Fibroblast of lung (primary cell): ENCODE measurements at regions not wholly inside any gene's neighbourhood (a gene's known extent, or its start where the extent isn't known, plus 50 kb on each side); places are given as distances from the start of the nearest gene placed in this dataset.

ENCODE experiments used
- DNase-seq, 2 donors: peaks; one replicate each; pipeline versions ENCODE4 v3.0.0 to v3.0.0-alpha.2; 2010; ENCODE audit warnings: low read depth in 2 of 2
- H2AFZ ChIP-seq: 2 replicates; pipeline ENCODE4 v1.5.1; 2012; ENCODE audit warnings: low read length, control low read depth, inconsistent platforms
- H3K27ac ChIP-seq: 2 replicates; pipeline ENCODE4 v1.5.1; 2011; ENCODE audit warnings: low read length, control low read depth; ENCODE audit not compliant: insufficient read depth
- H3K27me3 ChIP-seq: 2 replicates; pipeline ENCODE4 v1.5.1; 2011; ENCODE audit warnings: mild to moderate bottlenecking, low read length; ENCODE audit not compliant: control insufficient read depth, insufficient read depth
- H3K36me3 ChIP-seq: 2 replicates; pipeline ENCODE4 v1.5.1; 2011; ENCODE audit warnings: low read length; ENCODE audit not compliant: control insufficient read depth, insufficient read depth
- H3K4me1 ChIP-seq: 2 replicates; pipeline ENCODE4 v1.5.1; 2011; ENCODE audit warnings: low read length; ENCODE audit not compliant: control insufficient read depth, insufficient read depth; ENCODE audit errors: extremely low read depth
- H3K4me2 ChIP-seq: 2 replicates; pipeline ENCODE4 v1.5.1; 2011; ENCODE audit warnings: low read length, control low read depth; ENCODE audit not compliant: insufficient read depth; ENCODE audit errors: extremely low read depth
- H3K4me3 ChIP-seq, 4 experiments: fragments of 200-600 bp in 1 of 4; sonication (generic) in 1 of 4; replicated peaks in 1 of 4; 2 replicates each; pipeline ENCODE4 v1.5.1; 2011 to 2016; ENCODE audit warnings: low read length in 4 of 4, low read depth in 3 of 4, mild to moderate bottlenecking in 3 of 4, control low read depth in 2 of 4, inconsistent platforms in 1 of 4, mixed read lengths in 1 of 4; ENCODE audit not compliant: insufficient read depth in 1 of 4; ENCODE audit errors: control extremely low read depth in 1 of 4
- H3K79me2 ChIP-seq: 2 replicates; pipeline ENCODE4 v1.5.1; 2012; ENCODE audit warnings: mild to moderate bottlenecking, low read length, inconsistent platforms; ENCODE audit not compliant: control insufficient read depth, insufficient read depth
- H3K9ac ChIP-seq: 2 replicates; pipeline ENCODE4 v1.5.1; 2011; ENCODE audit warnings: mild to moderate bottlenecking, low read length, control low read depth; ENCODE audit not compliant: insufficient read depth
- H3K9me3 ChIP-seq: 2 replicates; pipeline ENCODE4 v1.5.1; 2012; ENCODE audit warnings: low read depth, low read length; ENCODE audit not compliant: control insufficient read depth, insufficient read depth
- H4K20me1 ChIP-seq: 2 replicates; pipeline ENCODE4 v1.5.1; 2011; ENCODE audit warnings: low read length; ENCODE audit not compliant: control insufficient read depth, insufficient read depth; ENCODE audit errors: extremely low read depth
- EZH2 ChIP-seq: IDR thresholded peaks from 2 replicates; pipeline ENCODE4 v1.5.1; 2012; ENCODE audit warnings: low read length, control low read depth, mild to moderate bottlenecking; ENCODE audit errors: missing control alignments
- TF ChIP-seq, protein P1 (sequence below), 2 donors: IDR thresholded peaks in 1 of 2; conservative IDR thresholded peaks in 1 of 2; 1 replicate in 1 of 2; 2 replicates in 1 of 2; pipeline ENCODE4 v1.5.1; 2011 to 2012; ENCODE audit warnings: low read length in 2 of 2, control low read depth in 1 of 2, inconsistent platforms in 1 of 2, low read depth in 1 of 2, mild to moderate bottlenecking in 1 of 2

DNA sequence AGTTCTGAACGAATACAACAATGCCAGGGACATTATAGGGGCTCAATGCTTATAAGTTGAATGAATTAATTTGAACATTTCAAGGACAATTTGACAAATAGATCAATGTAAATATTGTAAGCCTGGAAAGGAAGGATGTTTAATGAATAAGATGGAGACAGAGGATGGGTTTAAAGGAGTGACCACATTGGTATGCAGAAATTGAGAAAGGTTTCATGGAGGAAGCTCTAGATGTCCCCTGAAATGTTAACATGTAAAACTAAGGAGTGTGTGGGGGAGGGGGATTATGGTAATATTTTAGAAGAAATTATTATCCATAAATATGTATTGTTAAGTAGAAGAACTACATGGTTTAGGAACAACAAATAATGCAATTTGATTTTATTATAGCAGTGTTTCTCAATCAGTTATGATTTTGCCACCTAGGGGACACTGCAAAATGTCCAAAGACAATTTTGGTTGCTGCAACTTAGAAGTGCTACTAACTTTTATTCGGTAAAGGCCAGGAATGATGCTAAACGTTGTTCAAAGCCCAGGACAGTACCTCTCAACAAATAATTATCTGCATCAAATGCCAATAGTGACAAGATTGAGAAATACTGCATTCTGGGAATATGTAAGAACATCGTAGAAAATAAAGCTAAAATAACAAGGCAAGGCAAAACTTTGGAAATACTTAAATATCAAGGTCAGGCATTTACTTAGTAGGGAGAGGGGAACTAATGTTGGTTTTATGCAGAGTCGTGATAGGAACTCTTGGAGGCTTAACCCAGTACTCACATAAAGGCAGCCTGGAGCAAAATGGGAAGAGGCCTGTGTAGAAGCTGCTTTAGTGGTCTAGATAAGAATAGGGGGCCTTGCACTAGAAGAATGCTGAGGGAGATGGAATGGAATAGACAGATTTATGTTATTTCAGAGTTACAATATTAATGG, 686.9 kb upstream of the CITED2 start:
- H3K4me3 ChIP-seq: no peak overlapping the region
- H3K9me3 ChIP-seq: no peaks in the 10 kb centered on the region
- no peaks in the 10 kb centered on the region for H4K20me1 ChIP-seq
- H3K4me2 ChIP-seq: no peak overlapping the region
- no peak for DNase-seq
- TF ChIP-seq, protein P1, sequence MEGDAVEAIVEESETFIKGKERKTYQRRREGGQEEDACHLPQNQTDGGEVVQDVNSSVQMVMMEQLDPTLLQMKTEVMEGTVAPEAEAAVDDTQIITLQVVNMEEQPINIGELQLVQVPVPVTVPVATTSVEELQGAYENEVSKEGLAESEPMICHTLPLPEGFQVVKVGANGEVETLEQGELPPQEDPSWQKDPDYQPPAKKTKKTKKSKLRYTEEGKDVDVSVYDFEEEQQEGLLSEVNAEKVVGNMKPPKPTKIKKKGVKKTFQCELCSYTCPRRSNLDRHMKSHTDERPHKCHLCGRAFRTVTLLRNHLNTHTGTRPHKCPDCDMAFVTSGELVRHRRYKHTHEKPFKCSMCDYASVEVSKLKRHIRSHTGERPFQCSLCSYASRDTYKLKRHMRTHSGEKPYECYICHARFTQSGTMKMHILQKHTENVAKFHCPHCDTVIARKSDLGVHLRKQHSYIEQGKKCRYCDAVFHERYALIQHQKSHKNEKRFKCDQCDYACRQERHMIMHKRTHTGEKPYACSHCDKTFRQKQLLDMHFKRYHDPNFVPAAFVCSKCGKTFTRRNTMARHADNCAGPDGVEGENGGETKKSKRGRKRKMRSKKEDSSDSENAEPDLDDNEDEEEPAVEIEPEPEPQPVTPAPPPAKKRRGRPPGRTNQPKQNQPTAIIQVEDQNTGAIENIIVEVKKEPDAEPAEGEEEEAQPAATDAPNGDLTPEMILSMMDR (conservative IDR thresholded peaks at IDR 0.05 in 1 of 2, IDR thresholded peaks at IDR 0.05 in 1 of 2; ENCODE audit: low read depth in 1 of 2, low read length in 2 of 2): no peak
- TF ChIP-seq EZH2: no peak
- no peak overlapping the region for H2AFZ ChIP-seq
- H3K36me3 ChIP-seq: no peaks in the 10 kb centered on the region
- H3K79me2 ChIP-seq: no peaks in the 10 kb centered on the region
- no peak overlapping the region for H3K9ac ChIP-seq
- no peaks in the 10 kb centered on the region for H3K27me3 ChIP-seq
- H3K27ac ChIP-seq: peak overlapping the region; percentile 50
- peaks cover 9% of the 10 kb centered on the region for H3K4me1 ChIP-seq

DNA sequence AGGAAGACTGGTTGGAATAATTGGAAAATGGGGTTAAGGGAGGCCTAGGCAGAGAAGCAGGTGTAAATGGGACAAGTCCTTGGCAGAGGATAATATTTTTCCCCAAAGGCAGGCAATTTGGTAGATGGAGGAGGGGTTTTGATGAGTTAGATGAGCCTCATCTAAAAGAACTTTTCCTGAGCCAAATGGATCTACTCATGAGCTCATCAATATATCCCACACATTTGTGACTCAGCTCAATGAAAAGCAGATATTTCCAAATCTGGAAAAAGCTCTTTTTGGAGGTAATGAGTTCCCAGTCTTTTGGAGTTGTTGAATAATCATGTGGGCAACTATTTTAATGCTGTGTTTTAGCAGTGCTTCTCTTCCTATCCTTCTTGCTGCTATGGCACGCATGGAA, 685.5 kb upstream of the CITED2 start:
- peak in 1 of 2 donors; percentile 48 for DNase-seq
- no peak overlapping the region for H3K9ac ChIP-seq
- H3K79me2 ChIP-seq: no peaks in the 10 kb centered on the region
- H3K27me3 ChIP-seq: no peaks in the 10 kb centered on the region
- no peak overlapping the region for H3K4me3 ChIP-seq
- H4K20me1 ChIP-seq: no peaks in the 10 kb centered on the region
- H3K36me3 ChIP-seq: no peaks in the 10 kb centered on the region
- TF ChIP-seq EZH2: no peak
- TF ChIP-seq, protein P1 (conservative IDR thresholded peaks at IDR 0.05 in 1 of 2, IDR thresholded peaks at IDR 0.05 in 1 of 2; ENCODE audit: low read depth in 1 of 2, low read length in 2 of 2): no peak
- no peak overlapping the region for H3K27ac ChIP-seq
- peaks cover 9% of the 10 kb centered on the region for H3K4me1 ChIP-seq
- H2AFZ ChIP-seq: no peak overlapping the region
- no peaks in the 10 kb centered on the region for H3K9me3 ChIP-seq
- H3K4me2 ChIP-seq: no peak overlapping the region

DNA sequence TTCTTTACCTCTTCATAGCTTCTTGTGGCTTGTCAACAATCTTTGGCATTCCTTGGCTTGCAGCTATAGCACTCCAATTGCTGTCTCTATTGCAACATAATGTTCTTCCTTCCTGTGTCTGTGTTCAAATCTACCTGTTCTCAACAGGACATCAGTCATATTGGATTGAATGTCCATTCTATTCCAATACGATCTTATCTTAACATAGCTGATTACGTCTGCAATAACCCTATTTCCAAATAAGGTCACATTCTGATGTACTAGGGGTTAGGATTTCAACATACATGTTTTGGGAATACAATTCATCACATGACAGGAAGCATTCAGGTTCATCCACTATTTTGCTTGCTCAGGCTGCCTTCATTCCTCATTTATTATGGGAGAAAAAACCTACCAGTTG, 684.4 kb upstream of the CITED2 start:
- Histone ChIP-seq H4K20me1 (no peaks in the 10 kb centered on the region), H3K4me1 (peaks cover 9% of the 10 kb centered on the region), H3K4me3 (no peak overlapping the region), H3K36me3 (no peaks in the 10 kb centered on the region), H3K9me3 (no peaks in the 10 kb centered on the region), H3K27ac (no peak overlapping the region), H2AFZ (no peak overlapping the region), H3K9ac (no peak overlapping the region), H3K79me2 (no peaks in the 10 kb centered on the region), H3K27me3 (no peaks in the 10 kb centered on the region), H3K4me2 (no peak overlapping the region)
- no peak for DNase-seq
- TF ChIP-seq, protein P1 (conservative IDR thresholded peaks at IDR 0.05 in 1 of 2, IDR thresholded peaks at IDR 0.05 in 1 of 2; ENCODE audit: low read depth in 1 of 2, low read length in 2 of 2): no peak
- TF ChIP-seq EZH2: no peak
